Adrenal gland (tissue), 5 donors: ENCODE measurements at regions not wholly inside any gene's neighbourhood (a gene's known extent, or its start where the extent isn't known, plus 50 kb on each side); places are given as distances from the start of the nearest gene placed in this dataset.

Experiments used
- POLR2A ChIP-seq, 2 donors: fragments of 450-650 bp; IDR thresholded peaks; one replicate each; pipeline ENCODE4 v1.6.1; 2017; ENCODE audit warnings: antibody characterized with exemption in 2 of 2, mild to moderate bottlenecking in 2 of 2, moderate library complexity in 1 of 2
- TF ChIP-seq, protein P1 (sequence below), 6 experiments: fragments of 450-650 bp in 4 of 6; fragments of 200-600 bp in 2 of 6; sonication (generic) in 1 of 6; IDR thresholded peaks; 1 replicate in 5 of 6; 2 replicates in 1 of 6; pipeline versions ENCODE4 v1.5.1 to v1.8.0; 2016 to 2021; ENCODE audit warnings: antibody characterized with exemption in 6 of 6, mild to moderate bottlenecking in 2 of 6, moderate library complexity in 1 of 6
- donor health status: DM: no; HTN: no; CAD: no.

GRCh38 chr1:20416706-20417105, 69.3 kb downstream of the CAMK2N1 start:
- no peak for TF ChIP-seq POLR2A (IDR thresholded peaks at IDR 0.05)
- TF ChIP-seq, protein P1, sequence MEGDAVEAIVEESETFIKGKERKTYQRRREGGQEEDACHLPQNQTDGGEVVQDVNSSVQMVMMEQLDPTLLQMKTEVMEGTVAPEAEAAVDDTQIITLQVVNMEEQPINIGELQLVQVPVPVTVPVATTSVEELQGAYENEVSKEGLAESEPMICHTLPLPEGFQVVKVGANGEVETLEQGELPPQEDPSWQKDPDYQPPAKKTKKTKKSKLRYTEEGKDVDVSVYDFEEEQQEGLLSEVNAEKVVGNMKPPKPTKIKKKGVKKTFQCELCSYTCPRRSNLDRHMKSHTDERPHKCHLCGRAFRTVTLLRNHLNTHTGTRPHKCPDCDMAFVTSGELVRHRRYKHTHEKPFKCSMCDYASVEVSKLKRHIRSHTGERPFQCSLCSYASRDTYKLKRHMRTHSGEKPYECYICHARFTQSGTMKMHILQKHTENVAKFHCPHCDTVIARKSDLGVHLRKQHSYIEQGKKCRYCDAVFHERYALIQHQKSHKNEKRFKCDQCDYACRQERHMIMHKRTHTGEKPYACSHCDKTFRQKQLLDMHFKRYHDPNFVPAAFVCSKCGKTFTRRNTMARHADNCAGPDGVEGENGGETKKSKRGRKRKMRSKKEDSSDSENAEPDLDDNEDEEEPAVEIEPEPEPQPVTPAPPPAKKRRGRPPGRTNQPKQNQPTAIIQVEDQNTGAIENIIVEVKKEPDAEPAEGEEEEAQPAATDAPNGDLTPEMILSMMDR (IDR thresholded peaks at IDR 0.05), result no peak
